NAMALWA (cell line): ENCODE measurements at regions not wholly inside any gene's neighbourhood (a gene's known extent, or its start where the extent isn't known, plus 50 kb on each side); places are given as distances from the start of the nearest gene placed in this dataset.
A peak's percentile ranks its signal among the peaks of the same experiment; 100 is the strongest.
"Not testable (repeated sequence)": the region's sequence is repeated elsewhere in the genome, so short reads cannot be mapped to it uniquely, and the experiment has no call there.

Source experiments
- DNase-seq: peaks from one replicate; pipeline ENCODE4 v3.0.0-alpha.2; 2015; ENCODE audit warnings: low spot score

DNA sequence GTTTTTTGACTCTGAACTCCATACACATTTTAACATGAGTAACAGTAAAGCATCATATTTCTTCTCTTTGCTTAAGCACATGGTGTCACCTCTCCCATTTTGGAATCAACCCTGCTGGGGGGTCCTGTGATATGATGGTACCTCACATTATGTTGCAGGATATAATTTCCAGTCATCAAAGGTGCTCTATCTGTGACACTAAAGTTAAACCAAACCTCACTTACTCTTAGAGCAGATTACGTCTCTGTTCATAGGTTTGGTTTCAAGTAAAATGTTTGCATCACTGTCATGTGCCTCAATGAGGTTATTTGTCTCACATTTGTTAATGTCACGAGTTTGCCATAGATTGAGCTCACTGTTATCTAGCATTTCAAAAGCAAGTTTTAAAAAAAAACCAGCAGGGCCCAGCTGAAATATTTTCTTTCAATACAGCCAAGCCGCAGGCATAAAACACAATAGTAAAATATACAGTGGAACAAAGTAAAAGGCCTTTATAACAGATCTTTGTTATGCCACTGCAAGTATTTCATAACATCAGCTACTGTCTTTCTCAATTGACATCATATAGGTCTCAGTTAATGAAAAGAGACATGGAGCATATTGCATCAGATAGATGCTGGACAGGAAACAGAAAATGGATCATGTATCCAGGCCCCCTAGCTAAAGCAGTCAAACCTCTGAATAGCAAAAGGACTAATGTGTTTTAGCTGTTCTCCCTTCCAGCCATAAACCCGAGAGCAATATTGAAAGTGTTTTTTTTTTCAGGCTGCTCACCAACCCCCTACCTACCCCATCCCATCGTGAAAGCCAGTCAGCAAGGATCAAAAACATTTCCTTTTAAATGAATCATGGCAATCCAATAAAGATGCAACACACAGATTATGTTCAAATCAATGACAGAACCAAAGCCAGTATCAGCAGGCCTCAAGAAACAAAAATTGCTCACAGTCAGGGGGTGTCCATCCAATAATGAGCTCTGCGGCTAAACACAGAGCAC is 182.1 kb upstream of the ITGA1 start:
- no peak for DNase-seq

DNA sequence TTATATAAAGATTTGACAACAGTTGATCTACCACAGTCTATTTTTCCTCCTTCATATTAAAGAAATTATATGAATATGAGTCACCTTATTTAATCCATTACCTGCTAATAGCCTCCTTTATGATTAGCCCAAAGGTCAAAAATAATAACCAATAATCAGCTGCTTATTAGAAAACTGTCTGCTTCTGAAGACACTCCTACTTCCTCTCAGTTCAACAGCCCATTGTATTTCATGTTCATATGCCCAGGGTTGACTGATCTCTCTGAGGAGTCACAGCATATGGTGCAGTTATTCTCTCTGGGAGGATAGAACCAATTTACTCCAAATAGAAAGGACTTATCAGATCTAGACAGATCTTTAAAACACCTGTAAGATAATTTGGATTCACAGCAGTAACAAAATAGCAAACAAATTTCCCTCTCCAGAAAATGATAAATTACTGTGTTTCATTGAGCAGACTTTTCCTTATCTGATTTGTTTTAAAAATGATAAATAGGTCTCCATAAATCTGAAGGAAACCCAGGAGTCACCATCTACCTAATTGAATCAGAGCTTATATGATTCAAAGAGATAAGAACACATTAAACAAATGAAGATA is 180.4 kb upstream of the ITGA1 start:
- no peak for DNase-seq

DNA sequence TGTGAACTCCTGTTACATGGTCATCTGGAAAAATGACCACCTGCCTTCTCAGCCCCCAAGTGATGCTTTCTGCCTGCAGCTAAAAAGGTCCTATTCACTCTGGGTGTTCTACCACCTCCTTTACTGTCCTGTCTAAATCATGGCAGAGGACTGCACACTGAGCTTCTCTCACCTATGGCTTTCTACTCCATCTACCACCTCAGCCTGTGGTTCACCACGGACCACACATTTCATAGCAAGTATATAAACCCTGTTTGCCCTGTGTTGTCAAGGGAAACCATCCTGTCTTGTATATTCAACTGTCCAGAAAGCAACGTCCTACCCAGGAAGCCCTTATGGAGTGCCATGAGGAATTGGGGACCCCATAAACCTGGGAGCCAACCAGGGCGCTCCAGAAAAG is 167.4 kb upstream of the ITGA1 start:
- no peak for DNase-seq

DNA sequence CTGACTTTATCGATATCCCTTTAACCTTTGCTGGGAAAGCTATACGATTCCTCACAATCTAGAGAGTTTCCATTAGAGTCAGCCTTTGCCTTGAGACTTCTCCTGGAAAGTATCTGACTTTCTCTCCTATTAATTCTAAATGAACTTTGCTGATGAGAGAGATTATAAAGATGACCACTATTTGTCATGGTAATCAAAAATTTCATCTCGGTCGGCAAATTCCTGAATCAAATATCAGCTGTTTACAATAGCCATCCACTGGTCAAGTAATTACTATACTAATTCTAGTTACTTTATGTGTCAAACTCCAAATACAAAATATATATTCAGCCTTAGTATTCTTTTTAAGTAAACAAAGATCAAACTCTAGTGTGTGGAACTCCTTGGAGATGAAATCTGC is 164.4 kb upstream of the ITGA1 start:
- DNase-seq = no peak

DNA sequence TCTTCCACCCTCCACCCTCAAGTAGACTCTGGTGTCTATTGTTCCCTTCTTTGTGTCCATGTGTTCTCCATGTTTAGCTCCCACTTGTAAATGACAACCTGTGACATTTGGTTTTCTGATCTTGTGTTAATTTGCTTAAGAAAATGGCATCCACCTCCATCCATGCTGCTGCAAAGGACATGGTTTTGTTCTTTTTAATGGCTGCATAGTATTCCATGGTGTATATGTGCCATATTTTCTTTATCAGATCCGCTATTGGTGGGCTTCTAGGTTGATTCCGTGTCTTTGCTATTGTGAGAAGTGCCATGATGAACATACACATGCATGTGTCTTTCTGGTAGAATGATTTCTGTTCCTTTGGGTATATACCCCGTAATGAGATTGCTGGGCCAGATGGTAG is 163.4 kb upstream of the ITGA1 start:
- DNase-seq = no peak

DNA sequence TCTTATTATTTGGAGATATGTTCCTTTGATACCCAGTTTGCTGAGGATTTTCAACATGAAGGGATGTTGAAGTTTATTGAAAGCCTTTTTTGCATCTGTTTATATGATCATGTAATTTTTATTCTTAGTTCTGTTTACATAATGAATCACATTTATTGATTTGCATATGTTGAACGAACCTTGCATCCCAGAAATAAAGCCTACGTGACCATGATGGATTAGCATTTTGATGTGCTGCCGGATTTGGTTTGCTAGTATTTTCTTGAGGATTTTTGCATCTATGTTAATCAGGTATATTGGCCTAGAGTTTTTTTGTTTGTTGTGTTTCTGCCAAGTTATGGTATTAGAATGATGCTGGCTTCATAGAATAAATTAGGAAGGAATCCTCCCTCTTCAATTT is 161.4 kb upstream of the ITGA1 start:
- DNase-seq = no peak

DNA sequence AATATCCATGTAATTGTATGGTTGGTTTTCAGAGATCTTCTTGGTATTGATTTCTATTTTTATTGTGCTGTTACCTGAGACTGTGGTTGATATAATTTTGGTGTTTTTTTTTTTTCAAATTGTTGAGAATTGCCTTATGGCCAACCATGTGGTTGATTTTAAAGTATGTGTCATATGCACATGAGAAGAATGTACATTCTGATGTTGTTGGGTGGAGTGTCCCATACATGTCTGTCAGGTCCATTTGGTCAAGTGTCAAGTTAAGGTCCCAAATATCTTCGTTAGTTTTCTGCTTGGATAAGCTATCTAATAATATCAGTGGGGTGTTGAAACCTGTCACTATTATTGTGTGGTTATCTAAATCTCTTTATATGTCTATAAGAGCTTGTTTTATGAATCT is 160.0 kb upstream of the ITGA1 start:
- no peak for DNase-seq

DNA sequence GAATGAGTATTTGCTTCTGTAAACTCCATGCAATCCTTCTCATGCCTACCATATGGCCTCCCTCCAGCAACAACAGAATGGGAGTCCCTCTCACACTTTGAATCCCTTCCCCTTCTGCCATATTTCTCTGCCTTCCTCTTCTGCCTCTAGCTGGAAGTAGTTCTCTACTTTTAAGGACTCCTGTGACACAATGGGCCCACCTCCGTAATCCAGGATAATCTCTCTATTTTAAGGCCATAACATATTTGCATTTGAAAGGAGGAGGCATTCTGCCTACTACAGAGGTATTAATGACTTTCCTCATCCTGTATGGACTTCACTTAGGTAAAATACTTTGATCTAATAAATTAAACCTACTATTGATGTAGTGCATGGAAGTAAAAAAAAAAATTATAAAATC is 155.4 kb upstream of the ITGA1 start:
- no peak for DNase-seq

DNA sequence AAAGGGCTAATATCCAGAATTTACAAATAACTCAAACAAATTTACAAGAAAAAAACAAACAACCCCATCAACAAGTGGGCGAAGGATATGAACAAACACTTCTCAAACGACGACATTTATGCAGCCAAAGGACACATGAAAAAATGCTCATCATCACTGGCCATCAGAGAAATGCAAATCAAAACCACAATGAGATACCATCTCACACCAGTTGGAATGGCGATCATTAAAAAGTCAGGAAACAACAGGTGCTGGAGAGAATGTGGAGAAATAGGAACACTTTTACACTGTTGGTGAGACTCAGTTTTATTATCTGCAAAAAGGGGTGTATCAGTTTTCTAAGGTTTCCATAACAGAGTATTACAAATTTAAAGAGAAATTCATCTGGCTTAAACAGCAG is 153.5 kb upstream of the ITGA1 start:
- DNase-seq = not testable (repeated sequence)

DNA sequence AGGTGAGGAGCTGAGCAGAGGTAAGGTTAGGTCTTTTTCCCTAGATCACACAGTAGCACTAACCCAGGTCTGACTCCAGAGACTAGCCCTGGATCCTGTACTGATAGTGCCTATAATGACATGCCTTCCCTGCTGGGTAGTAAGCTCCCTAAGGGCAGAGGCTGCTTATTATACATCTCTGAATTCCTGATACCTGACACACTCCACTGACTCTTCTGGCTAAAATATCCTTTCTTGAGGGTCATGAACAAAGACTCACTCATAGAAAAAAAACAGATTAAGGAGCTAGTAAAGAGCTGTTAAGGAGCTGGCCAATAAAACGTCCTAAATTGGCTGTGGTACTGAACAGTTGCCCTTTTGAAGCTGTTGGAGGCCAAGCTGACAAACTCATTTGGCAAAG is 149.0 kb upstream of the ITGA1 start:
- DNase-seq = no peak

DNA sequence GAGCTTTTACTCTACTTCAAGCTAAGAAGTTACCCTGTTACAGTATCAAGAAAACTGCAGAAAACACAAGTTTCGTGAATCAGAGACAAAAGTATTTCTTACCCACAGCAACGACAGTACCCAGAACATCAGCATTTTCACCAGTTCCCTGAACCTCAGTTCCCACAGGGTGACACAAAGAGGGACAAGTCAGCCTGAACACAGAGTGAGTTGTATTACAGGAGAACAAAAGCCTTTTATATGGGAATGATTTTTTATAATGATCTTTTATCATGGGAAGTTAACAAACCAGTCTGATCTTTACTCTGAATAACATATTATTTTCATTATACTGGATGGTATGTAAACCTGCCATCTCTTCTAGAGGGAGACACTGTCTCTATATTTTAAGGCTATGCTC is 139.0 kb upstream of the ITGA1 start:
- DNase-seq = no peak

DNA sequence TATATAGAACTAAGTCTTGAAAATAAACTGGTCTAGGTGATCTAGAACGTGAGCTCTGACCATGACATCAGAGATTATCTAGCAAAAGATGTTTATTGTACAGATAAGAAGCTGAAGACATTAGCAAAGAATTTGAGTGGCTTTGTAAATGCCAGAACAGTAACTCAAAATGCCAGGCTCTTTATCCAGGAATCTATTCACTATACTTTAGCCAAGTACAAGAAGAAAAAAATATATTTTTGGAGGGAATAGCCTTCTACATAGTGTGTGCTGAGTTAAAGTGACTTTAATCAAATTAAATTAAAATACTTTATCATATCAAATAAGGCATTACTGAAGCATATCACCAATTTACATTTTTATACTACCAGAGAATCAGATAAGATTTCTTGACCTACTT is 132.6 kb upstream of the ITGA1 start:
- DNase-seq = no peak

DNA sequence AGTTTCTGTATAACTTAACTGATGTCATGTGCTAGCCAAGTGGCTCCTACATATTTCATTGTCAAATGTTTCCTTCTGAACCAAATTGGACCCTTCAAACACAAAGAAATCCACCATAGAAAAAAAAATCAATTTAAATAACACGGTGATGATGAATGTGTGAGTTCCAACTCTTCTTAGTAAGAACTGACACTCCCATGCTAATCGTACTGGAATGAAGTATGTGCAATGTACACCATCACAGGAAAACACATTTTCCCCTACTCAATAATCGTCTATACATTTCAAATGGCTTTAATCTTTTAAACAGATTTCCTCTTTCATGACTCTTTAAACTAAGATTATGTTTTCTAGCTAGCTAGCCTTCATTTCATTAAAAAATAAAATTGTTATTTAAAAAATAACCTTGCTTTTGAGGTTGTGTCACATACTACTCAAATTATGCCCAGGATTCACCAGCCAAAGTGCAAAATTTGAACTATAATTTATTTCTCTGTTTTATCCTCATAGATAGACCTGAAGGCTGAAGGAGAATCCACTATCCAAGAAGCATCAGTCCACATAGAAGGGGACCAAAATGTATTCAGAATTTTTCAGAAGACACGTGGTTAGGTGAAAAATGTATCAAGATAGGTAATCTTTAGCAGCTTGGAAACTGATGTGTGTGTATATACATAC is 131.0 kb upstream of the ITGA1 start:
- no peak for DNase-seq

DNA sequence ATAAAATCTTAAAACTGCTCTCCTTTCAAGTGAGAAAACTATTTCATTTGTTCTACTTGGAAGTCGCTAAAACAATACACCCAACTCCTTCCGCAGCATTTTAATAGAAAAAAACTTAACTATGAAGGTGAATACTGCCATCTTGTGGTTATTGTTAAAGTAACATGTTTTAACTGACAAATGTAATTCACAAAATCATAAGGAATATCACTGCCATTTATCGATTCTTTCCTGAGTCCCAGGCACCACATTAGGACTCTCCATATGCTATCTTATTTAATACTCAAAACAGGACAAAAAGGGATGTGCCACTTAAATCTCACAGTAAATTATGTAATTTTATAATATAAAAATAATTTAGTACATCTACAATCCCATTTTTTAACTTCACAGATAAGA is 130.5 kb upstream of the ITGA1 start:
- DNase-seq = peak; percentile 59

DNA sequence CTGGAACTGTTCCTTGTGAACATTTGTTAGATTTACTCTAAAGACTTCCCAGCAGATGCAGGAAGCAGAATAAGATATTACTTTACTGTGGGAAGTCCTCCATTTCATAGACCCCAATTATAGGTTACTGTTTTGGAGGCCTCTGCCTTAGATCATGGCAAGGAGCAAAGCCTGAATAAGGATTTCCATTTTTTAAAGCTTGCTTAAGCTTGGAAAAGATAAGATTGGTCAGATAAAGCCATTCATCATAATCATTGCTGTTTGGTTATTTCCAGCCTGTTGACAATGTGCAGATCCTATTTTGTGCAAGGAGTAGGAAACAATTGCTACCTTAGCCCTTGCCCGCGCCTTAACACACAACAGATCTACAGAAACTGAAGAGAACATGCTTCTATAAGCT is 129.5 kb upstream of the ITGA1 start:
- no peak for DNase-seq

DNA sequence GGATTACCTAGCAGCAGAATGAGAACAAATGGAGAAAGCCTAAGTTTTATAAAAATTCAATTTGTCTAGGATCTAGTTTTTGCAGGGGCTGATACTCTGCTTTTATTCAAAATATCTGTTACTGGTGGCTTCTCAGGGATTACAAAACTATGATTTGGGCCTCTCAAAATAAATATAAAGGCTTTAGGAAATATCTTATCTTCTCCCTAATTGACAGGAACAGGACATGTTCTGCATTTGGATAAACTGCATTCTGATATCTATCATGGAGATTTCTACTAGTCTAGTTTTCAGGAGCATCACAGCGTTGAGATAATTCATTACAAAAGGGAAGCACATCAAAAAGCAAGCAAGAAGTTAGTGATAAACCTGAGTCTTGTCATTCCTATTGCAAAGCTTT is 127.1 kb upstream of the ITGA1 start:
- DNase-seq = no peak

DNA sequence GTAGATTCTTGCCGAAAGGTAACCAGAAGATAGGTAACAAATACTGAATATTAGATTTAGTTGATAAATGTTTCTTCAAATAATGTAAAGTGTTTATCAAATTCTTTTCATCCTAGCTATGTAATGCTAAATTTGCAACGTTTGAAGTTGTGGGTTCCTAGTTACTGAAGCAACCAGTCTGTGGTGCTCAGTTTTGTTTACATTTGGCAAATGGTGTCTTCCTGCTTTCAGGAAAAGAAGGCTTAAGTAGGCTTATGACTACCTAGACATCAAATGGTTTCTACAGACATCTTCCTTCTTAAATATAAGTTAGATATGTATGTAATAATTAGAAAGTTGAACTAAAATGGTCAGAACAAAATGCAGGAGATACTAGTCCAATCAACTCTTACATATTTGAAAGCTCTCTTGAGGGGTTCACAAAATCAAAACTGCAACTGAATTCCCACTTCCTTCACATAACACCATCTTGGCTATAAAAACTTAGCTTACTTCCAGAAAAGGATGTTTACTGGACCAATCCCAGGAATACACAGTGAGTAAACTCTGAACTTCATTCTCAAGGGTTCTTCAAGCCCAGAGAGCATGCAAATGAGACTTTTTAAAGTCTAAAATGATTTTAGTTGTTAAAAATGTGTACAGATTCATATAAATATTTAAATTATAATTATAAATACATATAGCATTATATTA is 125.7 kb upstream of the ITGA1 start:
- no peak for DNase-seq

DNA sequence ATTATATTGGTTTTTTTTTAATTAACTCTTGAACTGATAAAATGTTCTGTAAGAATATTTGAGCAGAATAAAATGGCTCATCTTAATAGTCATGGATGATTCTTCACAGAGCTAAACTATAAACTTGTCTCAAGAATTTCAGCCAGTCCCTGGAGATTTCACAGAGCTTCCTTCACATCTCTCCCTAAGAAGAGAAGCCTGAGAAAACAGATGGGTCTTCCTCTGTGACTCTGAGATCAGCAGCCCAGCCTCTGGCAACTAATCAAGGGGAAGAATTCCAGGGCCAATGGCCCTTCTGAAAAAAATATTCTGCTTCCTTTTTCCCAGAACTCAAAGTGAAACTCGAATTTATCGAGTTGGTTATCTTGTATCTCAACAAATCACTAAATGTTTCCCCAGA is 122.2 kb upstream of the ITGA1 start:
- no peak for DNase-seq

DNA sequence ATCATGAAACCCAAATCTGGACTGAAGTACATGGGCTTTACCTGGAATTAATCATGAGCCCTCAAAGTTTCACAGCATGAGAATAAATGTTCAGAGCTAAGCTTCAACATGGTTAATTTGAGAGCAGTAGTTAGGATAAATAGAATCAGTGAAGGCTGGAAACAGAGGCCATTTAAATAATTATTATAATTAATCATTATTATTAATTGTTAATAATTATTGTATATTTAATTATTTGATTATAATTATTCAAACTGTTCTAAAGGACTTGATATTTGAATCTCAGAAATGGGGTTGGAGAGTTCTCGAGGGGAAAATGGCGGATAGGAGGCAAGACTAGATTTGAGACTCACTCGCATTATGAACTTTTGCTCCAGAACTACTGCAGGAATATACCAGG is 119.6 kb upstream of the ITGA1 start:
- no peak for DNase-seq

DNA sequence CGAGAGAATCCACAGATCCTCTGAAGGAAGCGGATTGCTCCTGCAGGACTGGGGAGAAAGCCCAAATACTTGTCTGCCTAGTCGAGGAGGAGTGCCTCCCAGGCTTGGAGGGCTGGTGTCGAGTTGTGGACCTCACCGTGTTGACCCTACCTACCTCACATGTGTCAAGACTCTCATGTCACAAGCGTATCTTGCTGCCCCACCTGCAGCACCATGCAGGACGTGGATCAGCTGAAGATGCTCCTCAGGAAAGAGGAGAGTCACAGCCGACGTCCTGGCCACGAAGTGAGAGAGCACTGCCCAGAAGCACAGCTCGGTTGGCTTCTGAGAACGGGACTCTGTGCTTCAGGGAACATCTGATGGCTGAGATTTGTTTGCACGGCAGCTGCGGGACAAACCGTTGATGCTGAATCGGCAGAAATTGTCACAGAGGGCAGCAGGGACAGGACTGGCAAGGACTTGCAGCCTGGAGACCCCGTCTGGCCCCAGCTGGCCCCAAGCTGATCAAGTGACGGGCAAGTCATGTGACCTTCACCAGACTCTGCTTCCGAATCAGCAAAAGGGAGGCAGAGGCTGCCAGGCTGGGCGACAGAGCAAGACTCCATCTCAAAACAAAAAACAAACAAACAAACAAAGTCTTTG is 119.1 kb upstream of the ITGA1 start:
- no peak for DNase-seq

DNA sequence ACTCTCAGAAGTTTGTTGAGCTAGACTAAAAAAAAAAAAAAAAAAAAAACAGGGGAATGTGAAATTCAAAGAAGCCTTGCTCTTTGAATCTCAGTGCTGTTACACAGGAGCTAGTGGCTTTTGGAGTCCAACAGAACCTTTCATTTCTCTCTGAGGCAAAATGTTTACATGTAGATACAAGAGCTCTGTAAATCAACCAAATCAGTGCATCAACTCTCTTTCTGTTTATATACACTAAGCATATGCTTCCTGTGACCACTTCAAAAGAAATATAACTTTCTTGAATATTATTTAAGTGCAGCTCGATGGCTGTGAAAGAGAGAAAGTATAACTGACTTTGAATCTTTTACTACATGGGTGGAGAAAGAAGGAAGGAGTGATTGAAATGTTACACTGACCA is 115.3 kb upstream of the ITGA1 start:
- DNase-seq = no peak

DNA sequence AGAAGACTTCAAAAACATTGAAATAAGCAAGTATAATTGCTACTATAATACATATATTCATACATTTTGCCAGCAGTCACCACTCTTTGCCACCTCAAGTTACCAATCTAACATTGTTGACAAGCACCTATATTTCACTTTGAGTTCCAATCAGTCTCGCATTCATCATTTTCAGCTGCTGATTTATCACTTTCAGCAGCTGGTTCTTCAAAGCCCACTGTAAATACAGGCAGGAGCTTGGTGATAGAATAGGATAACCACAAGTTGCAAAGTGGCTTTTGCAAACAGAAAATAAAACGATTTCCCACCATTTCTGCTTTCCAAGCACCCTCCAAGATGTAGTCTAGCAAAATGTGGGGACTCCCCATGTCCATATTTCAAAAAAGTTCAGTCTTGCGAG is 114.2 kb upstream of the ITGA1 start:
- DNase-seq = no peak
